ENCODE measurements at regions not wholly inside any gene's neighbourhood (a gene's known extent, or its start where the extent isn't known, plus 50 kb on each side); places are given as distances from the start of the nearest gene placed in this dataset.

- Histone ChIP-seq H3K36me3 (ENCODE audit: control insufficient read depth, insufficient read depth, low read length) (no peaks in the 10 kb centered on the region), H3K4me1 (ENCODE audit: control insufficient read depth, insufficient read depth, low read length) (no peaks in the 10 kb centered on the region), H3K4me3 (ENCODE audit: low read length) (no peak overlapping the region), H3K27me3 (ENCODE audit: control insufficient read depth, insufficient read depth, low read length) (no peaks in the 10 kb centered on the region), H3K9ac (ENCODE audit: low read length) (no peak overlapping the region), H3K9me3 (ENCODE audit: control insufficient read depth, low read length) (no peaks in the 10 kb centered on the region)
These were observed 119.6 kb downstream of the MTX2 start for GRCh38 chr2:176388861-176389260.

- no peaks in the 10 kb centered on the region for H3K4me1 ChIP-seq (ENCODE audit: control insufficient read depth, insufficient read depth, low read length)
- no peaks in the 10 kb centered on the region for H3K9me3 ChIP-seq (ENCODE audit: control insufficient read depth, low read length)
- no peak overlapping the region for H3K4me3 ChIP-seq (ENCODE audit: low read length)
- no peaks in the 10 kb centered on the region for H3K27me3 ChIP-seq (ENCODE audit: control insufficient read depth, insufficient read depth, low read length)
- no peaks in the 10 kb centered on the region for H3K36me3 ChIP-seq (ENCODE audit: control insufficient read depth, insufficient read depth, low read length)
- H3K9ac ChIP-seq (ENCODE audit: low read length): no peak overlapping the region
These were observed 121.3 kb downstream of the MTX2 start for GRCh38 chr2:176390276-176391147.

GRCh38 chr2:176391148-176391419, 121.8 kb downstream of the MTX2 start:
- no peak overlapping the region for H3K4me3 ChIP-seq (ENCODE audit: low read length)
- H3K9me3 ChIP-seq (ENCODE audit: control insufficient read depth, low read length): no peaks in the 10 kb centered on the region
- H3K27me3 ChIP-seq (ENCODE audit: control insufficient read depth, insufficient read depth, low read length): no peaks in the 10 kb centered on the region
- H3K9ac ChIP-seq (ENCODE audit: low read length): no peak overlapping the region
- H3K36me3 ChIP-seq (ENCODE audit: control insufficient read depth, insufficient read depth, low read length): no peaks in the 10 kb centered on the region
- no peaks in the 10 kb centered on the region for H3K4me1 ChIP-seq (ENCODE audit: control insufficient read depth, insufficient read depth, low read length)

- H3K4me3 ChIP-seq (ENCODE audit: low read length): no peak overlapping the region
- H3K36me3 ChIP-seq (ENCODE audit: control insufficient read depth, insufficient read depth, low read length): no peaks in the 10 kb centered on the region
- no peak overlapping the region for H3K9ac ChIP-seq (ENCODE audit: low read length)
- no peaks in the 10 kb centered on the region for H3K9me3 ChIP-seq (ENCODE audit: control insufficient read depth, low read length)
- no peaks in the 10 kb centered on the region for H3K27me3 ChIP-seq (ENCODE audit: control insufficient read depth, insufficient read depth, low read length)
- H3K4me1 ChIP-seq (ENCODE audit: control insufficient read depth, insufficient read depth, low read length): no peaks in the 10 kb centered on the region
These were observed 123.0 kb downstream of the MTX2 start for GRCh38 chr2:176392249-176392648.

- H3K27me3 ChIP-seq (ENCODE audit: control insufficient read depth, insufficient read depth, low read length): no peaks in the 10 kb centered on the region
- no peaks in the 10 kb centered on the region for H3K9me3 ChIP-seq (ENCODE audit: control insufficient read depth, low read length)
- no peaks in the 10 kb centered on the region for H3K36me3 ChIP-seq (ENCODE audit: control insufficient read depth, insufficient read depth, low read length)
- H3K9ac ChIP-seq (ENCODE audit: low read length): no peak overlapping the region
- no peak overlapping the region for H3K4me3 ChIP-seq (ENCODE audit: low read length)
- no peaks in the 10 kb centered on the region for H3K4me1 ChIP-seq (ENCODE audit: control insufficient read depth, insufficient read depth, low read length)
These were observed 123.6 kb downstream of the MTX2 start for GRCh38 chr2:176392744-176393414.

GRCh38 chr2:176395273-176395854, 126.1 kb downstream of the MTX2 start:
- H3K4me3 ChIP-seq (ENCODE audit: low read length): no peak overlapping the region
- no peaks in the 10 kb centered on the region for H3K9me3 ChIP-seq (ENCODE audit: control insufficient read depth, low read length)
- no peaks in the 10 kb centered on the region for H3K4me1 ChIP-seq (ENCODE audit: control insufficient read depth, insufficient read depth, low read length)
- H3K36me3 ChIP-seq (ENCODE audit: control insufficient read depth, insufficient read depth, low read length): no peaks in the 10 kb centered on the region
- H3K27me3 ChIP-seq (ENCODE audit: control insufficient read depth, insufficient read depth, low read length): no peaks in the 10 kb centered on the region
- no peak overlapping the region for H3K9ac ChIP-seq (ENCODE audit: low read length)

- Histone ChIP-seq H3K27me3 (ENCODE audit: control insufficient read depth, insufficient read depth, low read length) (no peaks in the 10 kb centered on the region), H3K9me3 (ENCODE audit: control insufficient read depth, low read length) (no peaks in the 10 kb centered on the region), H3K9ac (ENCODE audit: low read length) (no peak overlapping the region), H3K4me3 (ENCODE audit: low read length) (no peak overlapping the region), H3K36me3 (ENCODE audit: control insufficient read depth, insufficient read depth, low read length) (no peaks in the 10 kb centered on the region), H3K4me1 (ENCODE audit: control insufficient read depth, insufficient read depth, low read length) (no peaks in the 10 kb centered on the region)
These were observed 129.2 kb downstream of the MTX2 start for GRCh38 chr2:176398243-176399073.

- no peaks in the 10 kb centered on the region for H3K27me3 ChIP-seq (ENCODE audit: control insufficient read depth, insufficient read depth, low read length)
- no peaks in the 10 kb centered on the region for H3K4me1 ChIP-seq (ENCODE audit: control insufficient read depth, insufficient read depth, low read length)
- no peaks in the 10 kb centered on the region for H3K36me3 ChIP-seq (ENCODE audit: control insufficient read depth, insufficient read depth, low read length)
- H3K9me3 ChIP-seq (ENCODE audit: control insufficient read depth, low read length): no peaks in the 10 kb centered on the region
- no peak overlapping the region for H3K4me3 ChIP-seq (ENCODE audit: low read length)
- no peak overlapping the region for H3K9ac ChIP-seq (ENCODE audit: low read length)
These were observed 129.9 kb downstream of the MTX2 start for GRCh38 chr2:176399074-176399598.

- Histone ChIP-seq H3K36me3 (ENCODE audit: control insufficient read depth, insufficient read depth, low read length) (no peaks in the 10 kb centered on the region), H3K9ac (ENCODE audit: low read length) (no peak overlapping the region), H3K4me3 (ENCODE audit: low read length) (no peak overlapping the region), H3K9me3 (ENCODE audit: control insufficient read depth, low read length) (no peaks in the 10 kb centered on the region), H3K27me3 (ENCODE audit: control insufficient read depth, insufficient read depth, low read length) (no peaks in the 10 kb centered on the region), H3K4me1 (ENCODE audit: control insufficient read depth, insufficient read depth, low read length) (no peaks in the 10 kb centered on the region)
These were observed 136.2 kb downstream of the MTX2 start for GRCh38 chr2:176405477-176405876.

- no peaks in the 10 kb centered on the region for H3K4me1 ChIP-seq (ENCODE audit: control insufficient read depth, insufficient read depth, low read length)
- H3K4me3 ChIP-seq (ENCODE audit: low read length): no peak overlapping the region
- H3K36me3 ChIP-seq (ENCODE audit: control insufficient read depth, insufficient read depth, low read length): no peaks in the 10 kb centered on the region
- H3K27me3 ChIP-seq (ENCODE audit: control insufficient read depth, insufficient read depth, low read length): no peaks in the 10 kb centered on the region
- no peak overlapping the region for H3K9ac ChIP-seq (ENCODE audit: low read length)
- no peaks in the 10 kb centered on the region for H3K9me3 ChIP-seq (ENCODE audit: control insufficient read depth, low read length)
These were observed 138.5 kb downstream of the MTX2 start for GRCh38 chr2:176407706-176408105.

GRCh38 chr2:176409671-176410070, 140.4 kb downstream of the MTX2 start:
- Histone ChIP-seq H3K9me3 (ENCODE audit: control insufficient read depth, low read length) (no peaks in the 10 kb centered on the region), H3K36me3 (ENCODE audit: control insufficient read depth, insufficient read depth, low read length) (no peaks in the 10 kb centered on the region), H3K27me3 (ENCODE audit: control insufficient read depth, insufficient read depth, low read length) (no peaks in the 10 kb centered on the region), H3K9ac (ENCODE audit: low read length) (no peak overlapping the region), H3K4me3 (ENCODE audit: low read length) (no peak overlapping the region), H3K4me1 (ENCODE audit: control insufficient read depth, insufficient read depth, low read length) (no peaks in the 10 kb centered on the region)

All from mucosa of stomach (tissue), 1 donor.